ENCODE measurements at regions not wholly inside any gene's neighbourhood (a gene's known extent, or its start where the extent isn't known, plus 50 kb on each side); places are given as distances from the start of the nearest gene placed in this dataset.

DNA sequence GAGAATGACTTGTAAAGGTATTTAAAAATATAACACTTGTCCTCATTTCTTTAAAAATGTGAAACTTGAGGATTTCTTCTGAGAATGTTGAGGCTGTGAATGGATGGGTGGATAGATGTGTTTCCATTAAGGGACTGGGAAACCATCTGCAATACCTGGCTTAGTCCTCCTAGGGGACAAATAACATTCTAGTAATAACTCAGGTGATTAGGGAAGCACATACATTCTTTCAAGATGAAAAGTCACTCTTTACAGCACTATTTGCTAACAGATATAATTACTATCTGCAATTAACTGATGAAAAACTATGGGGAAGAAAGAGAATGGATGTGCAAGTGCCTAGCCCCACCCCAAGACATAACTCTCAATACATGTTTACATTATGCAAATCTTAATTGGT lies 542.3 kb downstream of the CD83 start:
- TF ChIP-seq, protein P1, sequence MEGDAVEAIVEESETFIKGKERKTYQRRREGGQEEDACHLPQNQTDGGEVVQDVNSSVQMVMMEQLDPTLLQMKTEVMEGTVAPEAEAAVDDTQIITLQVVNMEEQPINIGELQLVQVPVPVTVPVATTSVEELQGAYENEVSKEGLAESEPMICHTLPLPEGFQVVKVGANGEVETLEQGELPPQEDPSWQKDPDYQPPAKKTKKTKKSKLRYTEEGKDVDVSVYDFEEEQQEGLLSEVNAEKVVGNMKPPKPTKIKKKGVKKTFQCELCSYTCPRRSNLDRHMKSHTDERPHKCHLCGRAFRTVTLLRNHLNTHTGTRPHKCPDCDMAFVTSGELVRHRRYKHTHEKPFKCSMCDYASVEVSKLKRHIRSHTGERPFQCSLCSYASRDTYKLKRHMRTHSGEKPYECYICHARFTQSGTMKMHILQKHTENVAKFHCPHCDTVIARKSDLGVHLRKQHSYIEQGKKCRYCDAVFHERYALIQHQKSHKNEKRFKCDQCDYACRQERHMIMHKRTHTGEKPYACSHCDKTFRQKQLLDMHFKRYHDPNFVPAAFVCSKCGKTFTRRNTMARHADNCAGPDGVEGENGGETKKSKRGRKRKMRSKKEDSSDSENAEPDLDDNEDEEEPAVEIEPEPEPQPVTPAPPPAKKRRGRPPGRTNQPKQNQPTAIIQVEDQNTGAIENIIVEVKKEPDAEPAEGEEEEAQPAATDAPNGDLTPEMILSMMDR (conservative IDR thresholded peaks at IDR 0.05), result no peak
- Mint-ChIP-seq H3K4me3 (no peak overlapping the region), H3K36me3 (ENCODE audit: low read depth) (no peaks in the 10 kb centered on the region), H3K27me3 (ENCODE audit: low read depth) (no peaks in the 10 kb centered on the region), H3K4me1 (peaks cover 24% of the 10 kb centered on the region), H3K27ac (ENCODE audit: unreplicated experiment) (no peak overlapping the region), H3K9me3 (no peaks in the 10 kb centered on the region)
- no peak for DNase-seq (ENCODE audit: low read depth, low spot score)

DNA sequence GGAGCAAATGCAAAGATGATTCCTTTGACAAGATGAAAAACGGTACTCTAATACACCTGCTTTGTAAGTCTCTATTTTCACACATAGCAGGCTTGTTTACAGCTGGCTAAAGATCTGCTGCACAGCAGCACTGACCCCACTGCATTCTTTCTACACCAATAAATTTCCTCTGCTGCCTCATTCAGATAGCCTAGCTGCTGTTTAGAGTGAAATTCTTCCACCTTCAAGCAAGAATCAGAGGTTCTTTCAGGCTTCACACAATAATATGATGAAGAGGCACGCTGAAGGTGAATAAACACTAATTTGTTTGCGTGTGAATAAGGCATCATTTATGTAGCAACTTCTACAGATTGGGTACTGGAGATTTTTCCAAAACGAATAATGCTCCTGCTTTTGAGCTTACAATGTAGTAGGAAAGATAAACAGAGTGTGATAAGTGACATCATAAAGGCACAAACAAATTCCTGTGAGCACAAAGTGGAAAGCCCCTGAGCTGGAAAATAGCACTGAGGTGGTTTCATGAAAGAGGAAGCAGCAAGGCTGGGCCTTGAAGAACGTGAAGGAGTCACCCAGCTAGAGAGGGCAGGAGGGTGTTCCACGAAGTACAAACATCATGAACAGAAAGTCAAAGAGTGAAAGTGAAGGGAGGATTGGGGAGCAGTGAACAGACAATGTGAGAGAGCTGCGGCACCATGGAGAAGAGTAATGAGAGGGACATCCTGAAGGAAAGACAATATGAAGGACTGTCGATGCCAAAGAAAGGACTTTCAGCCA lies 543.4 kb downstream of the CD83 start:
- Mint-ChIP-seq H3K4me3 (no peak overlapping the region), H3K36me3 (ENCODE audit: low read depth) (no peaks in the 10 kb centered on the region), H3K4me1 (peaks cover 28% of the 10 kb centered on the region), H3K27me3 (ENCODE audit: low read depth) (no peaks in the 10 kb centered on the region), H3K27ac (ENCODE audit: unreplicated experiment) (no peak overlapping the region), H3K9me3 (no peaks in the 10 kb centered on the region)
- TF ChIP-seq, protein P1 (conservative IDR thresholded peaks at IDR 0.05), result no peak
- no peak for DNase-seq (ENCODE audit: low read depth, low spot score)

DNA sequence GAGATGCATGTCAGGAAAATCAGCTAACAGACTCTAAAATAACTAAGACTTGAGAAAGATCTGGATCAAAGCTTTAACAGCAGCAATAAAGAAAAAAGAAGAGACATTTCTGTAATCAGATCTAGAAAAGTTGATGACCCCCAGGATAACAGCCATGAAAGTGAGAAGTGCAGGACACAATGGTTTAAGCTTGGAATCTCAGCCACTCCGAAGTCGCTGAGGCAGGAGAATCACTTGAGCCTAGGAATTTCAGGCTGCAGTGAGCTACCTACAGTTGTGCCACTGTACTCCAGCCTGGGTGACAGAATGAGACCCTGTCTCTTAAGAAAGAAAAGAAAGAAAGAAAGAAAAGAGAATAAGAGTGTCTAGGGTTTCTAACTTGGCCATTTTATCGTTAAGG lies 544.1 kb downstream of the CD83 start:
- TF ChIP-seq, protein P1 (conservative IDR thresholded peaks at IDR 0.05), result no peak
- DNase-seq (ENCODE audit: low read depth, low spot score), result no peak
- Mint-ChIP-seq H3K36me3 (ENCODE audit: low read depth) (no peaks in the 10 kb centered on the region), H3K27me3 (ENCODE audit: low read depth) (no peaks in the 10 kb centered on the region), H3K4me3 (no peak overlapping the region), H3K27ac (ENCODE audit: unreplicated experiment) (no peak overlapping the region), H3K9me3 (no peaks in the 10 kb centered on the region), H3K4me1 (peaks cover 28% of the 10 kb centered on the region)

DNA sequence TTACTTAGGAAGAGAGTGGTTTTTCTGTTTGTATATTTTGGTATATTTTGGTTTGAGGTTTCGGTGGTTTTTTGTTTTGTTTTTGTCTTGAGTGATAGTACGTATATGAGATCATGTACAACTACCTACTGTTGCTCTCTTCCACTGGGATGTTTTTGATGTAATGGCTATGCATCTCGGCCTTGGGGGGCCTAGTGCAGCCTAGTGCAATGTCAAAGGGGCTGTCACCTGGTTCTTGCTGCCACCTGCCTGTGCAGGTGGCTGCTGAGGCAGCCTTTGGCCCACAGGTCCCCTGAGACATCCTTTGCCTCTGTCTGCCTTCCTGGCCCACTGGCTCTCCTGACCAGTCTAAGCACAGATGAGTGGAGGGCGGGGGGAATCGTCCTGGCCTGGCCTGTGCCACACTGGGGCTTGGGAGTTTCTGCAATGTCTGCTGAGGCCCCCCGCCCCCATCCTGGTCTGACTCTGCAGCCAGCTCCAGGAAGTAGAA lies 546.6 kb downstream of the CD83 start:
- Mint-ChIP-seq H3K4me1 (peaks cover 23% of the 10 kb centered on the region), H3K36me3 (ENCODE audit: low read depth) (no peaks in the 10 kb centered on the region), H3K27ac (ENCODE audit: unreplicated experiment) (no peak overlapping the region), H3K27me3 (ENCODE audit: low read depth) (no peaks in the 10 kb centered on the region), H3K9me3 (no peaks in the 10 kb centered on the region), H3K4me3 (no peak overlapping the region)
- TF ChIP-seq, protein P1 (conservative IDR thresholded peaks at IDR 0.05), result no peak
- DNase-seq (ENCODE audit: low read depth, low spot score), result no peak

DNA sequence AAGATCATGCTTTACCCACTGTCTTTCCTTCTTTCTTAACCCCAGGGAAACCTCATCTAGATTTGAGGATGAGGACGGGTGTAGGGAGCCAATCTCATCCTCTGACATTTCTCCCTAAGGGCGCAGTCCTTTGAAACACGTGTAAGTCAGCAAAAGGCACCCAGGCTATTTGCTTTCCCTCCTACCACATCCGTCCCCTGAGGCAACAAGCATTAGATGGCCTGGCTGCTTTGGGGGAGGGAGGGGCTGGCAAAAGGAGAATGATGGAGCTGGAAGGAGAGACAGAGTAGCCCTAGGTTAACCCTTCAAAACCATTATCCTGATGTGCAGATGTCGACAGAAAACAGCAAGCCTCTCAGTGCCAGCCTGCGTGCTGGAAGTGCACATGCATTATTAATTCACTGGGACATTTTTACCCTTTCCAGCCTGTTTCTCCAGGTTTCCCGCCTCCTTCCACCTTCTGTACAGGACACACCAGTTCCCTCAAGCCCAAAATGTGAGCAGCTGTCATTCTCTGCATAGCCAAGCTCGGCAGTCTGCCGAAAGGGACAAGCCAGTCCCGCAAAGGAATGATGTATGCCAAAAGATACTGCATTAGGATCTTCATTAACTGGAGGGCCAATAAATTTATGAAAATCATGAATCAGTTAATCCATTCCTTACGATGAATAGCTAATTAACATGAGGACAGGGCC lies 547.2 kb downstream of the CD83 start:
- no peak overlapping the region for H3K4me3 Mint-ChIP-seq
- H3K27me3 Mint-ChIP-seq (ENCODE audit: low read depth), result no peaks in the 10 kb centered on the region
- H3K4me1 Mint-ChIP-seq, result peaks cover 17% of the 10 kb centered on the region
- DNase-seq (ENCODE audit: low read depth, low spot score), result peak; percentile 8
- no peaks in the 10 kb centered on the region for H3K9me3 Mint-ChIP-seq
- TF ChIP-seq, protein P1 (conservative IDR thresholded peaks at IDR 0.05), result no peak
- H3K36me3 Mint-ChIP-seq (ENCODE audit: low read depth), result no peaks in the 10 kb centered on the region
- peak overlapping the region; percentile 48 for H3K27ac Mint-ChIP-seq (ENCODE audit: unreplicated experiment)
